ENCODE measurements at regions not wholly inside any gene's neighbourhood (a gene's known extent, or its start where the extent isn't known, plus 50 kb on each side); places are given as distances from the start of the nearest gene placed in this dataset.

GRCh38 chr6:154648188-154648887 is 84.9 kb upstream of the SCAF8 start:
- H3K4me3 ChIP-seq (ENCODE audit: low read length): no peak overlapping the region
- no peak overlapping the region for H3K27ac ChIP-seq (ENCODE audit: low read length)
- no peaks in the 10 kb centered on the region for H3K4me1 ChIP-seq (ENCODE audit: insufficient read depth, low read length)
- H3K27me3 ChIP-seq (ENCODE audit: insufficient read depth, low read length): no peaks in the 10 kb centered on the region
- no peak overlapping the region for H3K9ac ChIP-seq (ENCODE audit: low read depth, low read length)
- no peaks in the 10 kb centered on the region for H3K9me3 ChIP-seq (ENCODE audit: insufficient read depth, low read depth, low read length)
- no peaks in the 10 kb centered on the region for H3K36me3 ChIP-seq (ENCODE audit: insufficient read depth, low read depth, low read length)

- Histone ChIP-seq H3K27ac (ENCODE audit: low read length) (no peak overlapping the region), H3K36me3 (ENCODE audit: insufficient read depth, low read depth, low read length) (no peaks in the 10 kb centered on the region), H3K9me3 (ENCODE audit: insufficient read depth, low read depth, low read length) (no peaks in the 10 kb centered on the region), H3K27me3 (ENCODE audit: insufficient read depth, low read length) (no peaks in the 10 kb centered on the region), H3K4me3 (ENCODE audit: low read length) (no peak overlapping the region), H3K4me1 (ENCODE audit: insufficient read depth, low read length) (no peaks in the 10 kb centered on the region), H3K9ac (ENCODE audit: low read depth, low read length) (no peak overlapping the region)
Measured at GRCh38 chr6:154648888-154649205, 84.4 kb upstream of the SCAF8 start.

DNA sequence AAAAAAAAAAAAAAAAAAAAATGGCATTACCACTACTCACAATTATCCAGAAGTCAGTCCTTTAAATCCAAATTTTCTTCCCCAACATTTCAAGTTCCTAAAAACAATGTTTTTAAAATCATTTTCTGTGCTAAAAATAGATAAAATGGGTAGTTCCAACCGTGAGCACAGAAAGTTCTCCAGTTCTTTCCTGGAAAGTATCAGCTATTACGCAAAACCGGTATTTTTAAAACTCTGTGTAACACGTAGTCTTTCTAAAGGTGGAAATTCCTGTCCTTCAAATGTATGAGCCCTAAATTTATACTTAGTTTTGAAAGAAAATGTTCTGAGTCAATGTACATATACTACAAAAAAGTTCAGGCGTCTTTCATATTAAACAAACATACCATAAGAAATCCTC is 83.5 kb upstream of the SCAF8 start:
- Histone ChIP-seq H3K9ac (ENCODE audit: low read depth, low read length) (no peak overlapping the region), H3K36me3 (ENCODE audit: insufficient read depth, low read depth, low read length) (no peaks in the 10 kb centered on the region), H3K27ac (ENCODE audit: low read length) (no peak overlapping the region), H3K4me3 (ENCODE audit: low read length) (no peak overlapping the region), H3K27me3 (ENCODE audit: insufficient read depth, low read length) (no peaks in the 10 kb centered on the region), H3K9me3 (ENCODE audit: insufficient read depth, low read depth, low read length) (no peaks in the 10 kb centered on the region), H3K4me1 (ENCODE audit: insufficient read depth, low read length) (no peaks in the 10 kb centered on the region)

- H3K27me3 ChIP-seq (ENCODE audit: insufficient read depth, low read length): no peaks in the 10 kb centered on the region
- no peak overlapping the region for H3K4me3 ChIP-seq (ENCODE audit: low read length)
- H3K4me1 ChIP-seq (ENCODE audit: insufficient read depth, low read length): no peaks in the 10 kb centered on the region
- H3K9me3 ChIP-seq (ENCODE audit: insufficient read depth, low read depth, low read length): no peaks in the 10 kb centered on the region
- H3K36me3 ChIP-seq (ENCODE audit: insufficient read depth, low read depth, low read length): no peaks in the 10 kb centered on the region
- H3K27ac ChIP-seq (ENCODE audit: low read length): no peak overlapping the region
- no peak overlapping the region for H3K9ac ChIP-seq (ENCODE audit: low read depth, low read length)
Measured at GRCh38 chr6:154650351-154650750, 82.9 kb upstream of the SCAF8 start.

- Histone ChIP-seq H3K27ac (ENCODE audit: low read length) (no peak overlapping the region), H3K4me3 (ENCODE audit: low read length) (no peak overlapping the region), H3K4me1 (ENCODE audit: insufficient read depth, low read length) (no peaks in the 10 kb centered on the region), H3K27me3 (ENCODE audit: insufficient read depth, low read length) (no peaks in the 10 kb centered on the region), H3K9ac (ENCODE audit: low read depth, low read length) (no peak overlapping the region), H3K9me3 (ENCODE audit: insufficient read depth, low read depth, low read length) (no peaks in the 10 kb centered on the region), H3K36me3 (ENCODE audit: insufficient read depth, low read depth, low read length) (no peaks in the 10 kb centered on the region)
Measured at GRCh38 chr6:154651656-154652055, 81.6 kb upstream of the SCAF8 start.

DNA sequence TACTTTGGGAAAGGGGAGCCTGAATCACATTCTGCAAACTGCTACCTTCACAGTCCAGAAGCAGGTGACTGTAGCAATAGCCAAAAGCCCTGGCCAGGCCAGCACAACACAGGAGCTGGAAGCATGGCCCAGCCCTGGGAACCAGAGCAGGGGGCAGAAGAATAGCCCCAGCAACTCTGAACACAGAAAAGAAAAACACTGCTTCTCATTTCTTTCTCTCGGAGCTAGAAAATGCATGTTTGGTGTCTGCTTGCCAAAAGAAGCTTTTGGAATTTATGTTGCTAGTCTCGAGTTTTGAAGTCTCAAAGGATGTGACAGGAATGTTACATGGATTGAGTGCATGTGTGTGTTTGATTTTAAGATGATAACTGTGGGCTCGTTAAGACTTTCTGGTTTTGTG is 79.8 kb upstream of the SCAF8 start:
- H3K36me3 ChIP-seq (ENCODE audit: insufficient read depth, low read depth, low read length): no peaks in the 10 kb centered on the region
- no peak overlapping the region for H3K9ac ChIP-seq (ENCODE audit: low read depth, low read length)
- no peak overlapping the region for H3K27ac ChIP-seq (ENCODE audit: low read length)
- no peak overlapping the region for H3K4me3 ChIP-seq (ENCODE audit: low read length)
- H3K9me3 ChIP-seq (ENCODE audit: insufficient read depth, low read depth, low read length): no peaks in the 10 kb centered on the region
- H3K27me3 ChIP-seq (ENCODE audit: insufficient read depth, low read length): no peaks in the 10 kb centered on the region
- no peaks in the 10 kb centered on the region for H3K4me1 ChIP-seq (ENCODE audit: insufficient read depth, low read length)

GRCh38 chr6:154653853-154654252 is 79.4 kb upstream of the SCAF8 start:
- no peak overlapping the region for H3K27ac ChIP-seq (ENCODE audit: low read length)
- no peak overlapping the region for H3K4me3 ChIP-seq (ENCODE audit: low read length)
- no peak overlapping the region for H3K9ac ChIP-seq (ENCODE audit: low read depth, low read length)
- no peaks in the 10 kb centered on the region for H3K9me3 ChIP-seq (ENCODE audit: insufficient read depth, low read depth, low read length)
- no peaks in the 10 kb centered on the region for H3K27me3 ChIP-seq (ENCODE audit: insufficient read depth, low read length)
- no peaks in the 10 kb centered on the region for H3K4me1 ChIP-seq (ENCODE audit: insufficient read depth, low read length)
- H3K36me3 ChIP-seq (ENCODE audit: insufficient read depth, low read depth, low read length): no peaks in the 10 kb centered on the region

DNA sequence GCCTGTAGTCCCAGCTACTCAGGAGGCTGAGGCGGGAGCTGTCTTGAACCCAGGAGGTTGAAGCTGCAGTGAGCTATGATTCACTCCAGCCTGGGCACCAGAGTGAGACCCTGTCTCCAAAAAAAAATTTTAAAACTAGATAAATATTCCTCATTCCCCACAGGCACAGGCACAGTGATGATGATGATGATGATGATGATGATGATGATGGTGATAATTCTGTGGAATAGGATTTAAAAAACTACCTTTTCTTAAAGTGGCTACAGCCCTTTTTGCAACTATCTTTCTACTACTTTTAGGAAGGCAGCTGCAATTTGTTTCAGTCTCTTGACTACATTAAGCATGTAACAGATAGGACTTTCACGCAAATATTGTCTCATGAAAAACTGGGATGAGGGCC is 76.6 kb upstream of the SCAF8 start:
- H3K9ac ChIP-seq (ENCODE audit: low read depth, low read length): no peak overlapping the region
- no peaks in the 10 kb centered on the region for H3K4me1 ChIP-seq (ENCODE audit: insufficient read depth, low read length)
- no peaks in the 10 kb centered on the region for H3K36me3 ChIP-seq (ENCODE audit: insufficient read depth, low read depth, low read length)
- no peak overlapping the region for H3K27ac ChIP-seq (ENCODE audit: low read length)
- no peaks in the 10 kb centered on the region for H3K9me3 ChIP-seq (ENCODE audit: insufficient read depth, low read depth, low read length)
- no peaks in the 10 kb centered on the region for H3K27me3 ChIP-seq (ENCODE audit: insufficient read depth, low read length)
- H3K4me3 ChIP-seq (ENCODE audit: low read length): no peak overlapping the region

GRCh38 chr6:154661768-154662167 is 71.4 kb upstream of the SCAF8 start:
- H3K4me3 ChIP-seq (ENCODE audit: low read length): no peak overlapping the region
- no peaks in the 10 kb centered on the region for H3K36me3 ChIP-seq (ENCODE audit: insufficient read depth, low read depth, low read length)
- no peak overlapping the region for H3K9ac ChIP-seq (ENCODE audit: low read depth, low read length)
- H3K27me3 ChIP-seq (ENCODE audit: insufficient read depth, low read length): no peaks in the 10 kb centered on the region
- no peaks in the 10 kb centered on the region for H3K9me3 ChIP-seq (ENCODE audit: insufficient read depth, low read depth, low read length)
- no peak overlapping the region for H3K27ac ChIP-seq (ENCODE audit: low read length)
- H3K4me1 ChIP-seq (ENCODE audit: insufficient read depth, low read length): no peaks in the 10 kb centered on the region

DNA sequence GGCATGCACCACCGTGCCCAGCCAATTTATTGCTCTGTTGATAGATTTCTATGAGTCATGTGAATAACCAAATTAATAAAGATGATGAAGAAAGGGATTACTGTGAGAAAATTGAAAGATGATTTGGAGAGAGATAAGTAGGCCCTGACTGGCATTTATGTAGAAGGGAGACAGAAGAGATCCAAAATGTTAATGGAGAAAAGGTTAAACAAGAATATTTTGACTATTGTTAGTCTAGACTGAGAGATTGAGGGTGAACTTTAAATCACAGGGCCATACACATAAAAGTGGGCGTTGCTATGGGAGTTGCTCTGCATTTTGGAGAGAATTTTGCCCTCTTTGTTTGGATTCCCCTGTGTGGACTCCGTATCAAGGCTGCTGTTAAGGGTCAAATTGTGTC is 68.9 kb upstream of the SCAF8 start:
- no peak overlapping the region for H3K27ac ChIP-seq (ENCODE audit: low read length)
- H3K27me3 ChIP-seq (ENCODE audit: insufficient read depth, low read length): no peaks in the 10 kb centered on the region
- H3K36me3 ChIP-seq (ENCODE audit: insufficient read depth, low read depth, low read length): no peaks in the 10 kb centered on the region
- no peak overlapping the region for H3K9ac ChIP-seq (ENCODE audit: low read depth, low read length)
- H3K4me1 ChIP-seq (ENCODE audit: insufficient read depth, low read length): no peaks in the 10 kb centered on the region
- H3K4me3 ChIP-seq (ENCODE audit: low read length): no peak overlapping the region
- H3K9me3 ChIP-seq (ENCODE audit: insufficient read depth, low read depth, low read length): no peaks in the 10 kb centered on the region

DNA sequence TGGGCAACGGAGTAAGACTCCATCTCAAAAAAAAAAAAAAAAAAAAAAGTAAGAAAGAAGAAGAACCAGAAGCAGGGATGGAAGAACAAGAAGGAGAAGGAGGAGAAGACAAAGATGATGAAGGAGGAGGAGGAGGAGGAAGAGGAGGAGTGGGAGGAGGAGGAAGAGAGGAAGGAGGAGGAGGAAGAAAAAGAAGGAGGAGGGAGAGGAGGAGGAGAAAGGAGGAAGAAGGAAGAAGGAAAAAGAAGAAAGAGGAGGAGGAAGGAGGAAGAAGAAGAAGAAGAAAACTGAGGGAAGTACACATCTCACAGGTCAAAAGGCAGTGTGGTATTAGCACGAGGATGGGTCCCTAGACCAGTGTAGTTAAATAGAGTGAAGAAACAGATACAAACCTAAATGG is 65.1 kb upstream of the SCAF8 start:
- H3K27ac ChIP-seq (ENCODE audit: low read length): no peak overlapping the region
- H3K36me3 ChIP-seq (ENCODE audit: insufficient read depth, low read depth, low read length): no peaks in the 10 kb centered on the region
- H3K9me3 ChIP-seq (ENCODE audit: insufficient read depth, low read depth, low read length): no peaks in the 10 kb centered on the region
- no peaks in the 10 kb centered on the region for H3K27me3 ChIP-seq (ENCODE audit: insufficient read depth, low read length)
- H3K4me3 ChIP-seq (ENCODE audit: low read length): no peak overlapping the region
- no peak overlapping the region for H3K9ac ChIP-seq (ENCODE audit: low read depth, low read length)
- H3K4me1 ChIP-seq (ENCODE audit: insufficient read depth, low read length): no peaks in the 10 kb centered on the region

- Histone ChIP-seq H3K4me3 (ENCODE audit: low read length) (no peak overlapping the region), H3K9ac (ENCODE audit: low read depth, low read length) (no peak overlapping the region)
Measured at GRCh38 chr6:154672086-154672485, 61.1 kb upstream of the SCAF8 start.

GRCh38 chr6:154673919-154674318 is 59.3 kb upstream of the SCAF8 start:
- Histone ChIP-seq H3K9me3 (ENCODE audit: insufficient read depth, low read depth, low read length) (no peaks in the 10 kb centered on the region), H3K9ac (ENCODE audit: low read depth, low read length) (no peak overlapping the region), H3K27me3 (ENCODE audit: insufficient read depth, low read length) (no peaks in the 10 kb centered on the region), H3K4me1 (ENCODE audit: insufficient read depth, low read length) (no peaks in the 10 kb centered on the region), H3K4me3 (ENCODE audit: low read length) (no peak overlapping the region), H3K27ac (ENCODE audit: low read length) (no peak overlapping the region), H3K36me3 (ENCODE audit: insufficient read depth, low read depth, low read length) (no peaks in the 10 kb centered on the region)

More at GRCh38 chr6:154672086-154672485, 61.1 kb upstream of the SCAF8 start:
- Histone ChIP-seq H3K9me3 (ENCODE audit: insufficient read depth, low read depth, low read length) (no peaks in the 10 kb centered on the region), H3K4me1 (ENCODE audit: insufficient read depth, low read length) (no peaks in the 10 kb centered on the region), H3K27me3 (ENCODE audit: insufficient read depth, low read length) (no peaks in the 10 kb centered on the region), H3K36me3 (ENCODE audit: insufficient read depth, low read depth, low read length) (no peaks in the 10 kb centered on the region), H3K27ac (ENCODE audit: low read length) (no peak overlapping the region)

Data from iPS-20b (cell line).